PC-9 (cell line): ENCODE measurements at regions not wholly inside any gene's neighbourhood (a gene's known extent, or its start where the extent isn't known, plus 50 kb on each side); places are given as distances from the start of the nearest gene placed in this dataset.

Experiments
- BruUV-seq: library from RNA; stranded (reverse); fragments of 400-500 nt; replicated peaks from 2 replicates; lab custom pipeline; 2021; lab: Mats Ljungman, UMichigan
- CTCF ChIA-PET: fragments of 300-600 bp; sonication (Branson Sonifier 250); formaldehyde crosslinking; loops from one replicate; lab custom pipeline; 2022; ENCODE audit warnings: antibody characterized with exemption; lab: Charles Lee
- POLR2A ChIA-PET: fragments of 300-600 bp; sonication (Branson Sonifier 250); formaldehyde crosslinking; loops from one replicate; lab custom pipeline; 2022; ENCODE audit warnings: antibody characterized with exemption; ENCODE audit not compliant: unreplicated experiment; lab: Charles Lee
- DNase-seq, 2 experiments: peaks; one replicate each; pipeline versions ENCODE4 v3.0.0 to v3.0.0-alpha.2; 2015 to 2022; ENCODE audit warnings: mixed read lengths in 1 of 2
- H2AFZ ChIP-seq: fragments of 200-600 bp; sonication (generic); 2 replicates; pipeline ENCODE4 v1.8.1; 2017; ENCODE audit warnings: antibody characterized with exemption
- H3F3A ChIP-seq: fragments of 200-600 bp; sonication (generic); 2 replicates; pipeline ENCODE4 v1.8.1; 2017; ENCODE audit warnings: antibody characterized with exemption, mild to moderate bottlenecking, low read depth; ENCODE audit not compliant: insufficient read depth
- H3K27ac ChIP-seq: fragments of 200-600 bp; sonication (generic); 2 replicates; pipeline ENCODE4 v1.6.1; 2016; ENCODE audit warnings: mixed run types
- H3K27me3 ChIP-seq: fragments of 200-600 bp; sonication (generic); 2 replicates; pipeline ENCODE4 v1.6.1; 2016; ENCODE audit warnings: low read depth, mixed run types; ENCODE audit not compliant: insufficient read depth
- H3K36me3 ChIP-seq: fragments of 200-600 bp; sonication (generic); 2 replicates; pipeline ENCODE4 v1.6.1; 2016; ENCODE audit warnings: low read depth, mixed run types
- H3K4me1 ChIP-seq: fragments of 200-600 bp; sonication (generic); replicated peaks from 2 replicates; pipeline ENCODE4 v1.6.1; 2016; ENCODE audit warnings: mixed run types; ENCODE audit not compliant: insufficient read depth
- H3K4me2 ChIP-seq: fragments of 200-600 bp; sonication (generic); 2 replicates; pipeline ENCODE4 v1.6.1; 2017; ENCODE audit warnings: mixed run types
- H3K4me3 ChIP-seq: fragments of 200-600 bp; sonication (generic); 2 replicates; pipeline ENCODE4 v1.6.1; 2016; ENCODE audit warnings: mixed run types
- H3K79me2 ChIP-seq: fragments of 200-600 bp; sonication (generic); 2 replicates; pipeline ENCODE4 v1.6.1; 2017; ENCODE audit warnings: low read depth, mixed run types
- H3K9me2 ChIP-seq: fragments of 200-600 bp; sonication (generic); 2 replicates; pipeline ENCODE4 v1.8.1; 2017; ENCODE audit warnings: mild to moderate bottlenecking; ENCODE audit not compliant: insufficient read depth
- H3K9me3 ChIP-seq: fragments of 200-600 bp; sonication (generic); 2 replicates; pipeline ENCODE4 v1.8.1; 2016; ENCODE audit warnings: low read depth; ENCODE audit not compliant: insufficient read depth
- H4K20me1 ChIP-seq: fragments of 200-600 bp; sonication (generic); 2 replicates; pipeline ENCODE4 v1.8.1; 2017; ENCODE audit not compliant: insufficient read depth
- EZH2 ChIP-seq: fragments of 200-600 bp; sonication (generic); IDR thresholded peaks from 2 replicates; pipeline ENCODE4 v1.8.0; 2017; ENCODE audit warnings: antibody characterized with exemption, low read depth
- intact Hi-C: fragments of 100-400 bp; cut with micrococcal nuclease; formaldehyde crosslinking; loops from one replicate; pipeline ENCODE4 v1.10.0; 2022; ENCODE audit not compliant: unreplicated experiment
- TF ChIP-seq, protein P1 (sequence below): fragments of 200-600 bp; sonication (generic); conservative IDR thresholded peaks from 2 replicates; pipeline ENCODE4 v1.6.1; 2017; ENCODE audit warnings: mixed run types, antibody characterized with exemption, mild to moderate bottlenecking, moderate library complexity

DNA sequence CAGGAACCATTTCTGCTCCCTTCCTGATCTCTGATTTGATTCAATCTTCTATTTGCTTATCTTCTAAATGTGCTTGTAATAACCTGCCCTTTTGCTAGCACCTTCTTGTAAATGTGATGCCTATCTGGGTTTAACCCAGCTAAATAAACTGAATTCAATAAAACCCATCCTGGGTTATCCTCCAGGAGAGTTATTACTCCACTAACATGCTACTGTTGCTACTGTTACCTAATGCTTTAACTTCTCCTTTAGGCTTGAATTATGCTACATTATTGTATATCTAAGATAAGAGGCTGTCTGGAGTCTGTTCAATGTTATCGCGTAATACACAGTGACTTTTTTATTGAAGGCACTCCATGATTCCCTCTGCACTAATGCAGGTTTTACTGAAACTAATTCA is 206.5 kb upstream of the CTAGE1 start:
- no peak for DNase-seq
- Histone ChIP-seq H3K4me3 (no peak overlapping the region), H2AFZ (no peak overlapping the region), H3K79me2 (no peaks in the 10 kb centered on the region), H3K36me3 (no peaks in the 10 kb centered on the region), H3K9me3 (no peaks in the 10 kb centered on the region), H3K27ac (no peak overlapping the region), H3K27me3 (no peaks in the 10 kb centered on the region), H3K4me2 (no peak overlapping the region), H4K20me1 (no peaks in the 10 kb centered on the region), H3F3A (no peaks in the 10 kb centered on the region), H3K4me1 (no peaks in the 10 kb centered on the region), H3K9me2 (no peaks in the 10 kb centered on the region)
- ChIA-PET CTCF (no interaction called here), POLR2A (no interaction called here)
- TF ChIP-seq EZH2, result no peak
- TF ChIP-seq, protein P1, sequence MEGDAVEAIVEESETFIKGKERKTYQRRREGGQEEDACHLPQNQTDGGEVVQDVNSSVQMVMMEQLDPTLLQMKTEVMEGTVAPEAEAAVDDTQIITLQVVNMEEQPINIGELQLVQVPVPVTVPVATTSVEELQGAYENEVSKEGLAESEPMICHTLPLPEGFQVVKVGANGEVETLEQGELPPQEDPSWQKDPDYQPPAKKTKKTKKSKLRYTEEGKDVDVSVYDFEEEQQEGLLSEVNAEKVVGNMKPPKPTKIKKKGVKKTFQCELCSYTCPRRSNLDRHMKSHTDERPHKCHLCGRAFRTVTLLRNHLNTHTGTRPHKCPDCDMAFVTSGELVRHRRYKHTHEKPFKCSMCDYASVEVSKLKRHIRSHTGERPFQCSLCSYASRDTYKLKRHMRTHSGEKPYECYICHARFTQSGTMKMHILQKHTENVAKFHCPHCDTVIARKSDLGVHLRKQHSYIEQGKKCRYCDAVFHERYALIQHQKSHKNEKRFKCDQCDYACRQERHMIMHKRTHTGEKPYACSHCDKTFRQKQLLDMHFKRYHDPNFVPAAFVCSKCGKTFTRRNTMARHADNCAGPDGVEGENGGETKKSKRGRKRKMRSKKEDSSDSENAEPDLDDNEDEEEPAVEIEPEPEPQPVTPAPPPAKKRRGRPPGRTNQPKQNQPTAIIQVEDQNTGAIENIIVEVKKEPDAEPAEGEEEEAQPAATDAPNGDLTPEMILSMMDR, result no peak
- intact Hi-C loops, result no loop called here
- BruUV-seq, result no TSS peak

- no peaks in the 10 kb centered on the region for H3K4me1 ChIP-seq
- no peak for DNase-seq
- no peaks in the 10 kb centered on the region for H3K9me2 ChIP-seq
- ChIA-PET CTCF (no interaction called here), POLR2A (no interaction called here)
- no peak overlapping the region for H3K4me3 ChIP-seq
- TF ChIP-seq EZH2, result no peak
- TF ChIP-seq, protein P1, result no peak
- no peaks in the 10 kb centered on the region for H3K9me3 ChIP-seq
- H3K79me2 ChIP-seq, result no peaks in the 10 kb centered on the region
- no TSS peak for BruUV-seq
- intact Hi-C loops, result no loop called here
- no peaks in the 10 kb centered on the region for H3F3A ChIP-seq
- H2AFZ ChIP-seq, result no peak overlapping the region
- H4K20me1 ChIP-seq, result no peaks in the 10 kb centered on the region
- no peak overlapping the region for H3K27ac ChIP-seq
- H3K36me3 ChIP-seq, result no peaks in the 10 kb centered on the region
- no peaks in the 10 kb centered on the region for H3K27me3 ChIP-seq
- no peak overlapping the region for H3K4me2 ChIP-seq
Measured at GRCh38 chr18:22625406-22625805, 207.7 kb upstream of the CTAGE1 start.

DNA sequence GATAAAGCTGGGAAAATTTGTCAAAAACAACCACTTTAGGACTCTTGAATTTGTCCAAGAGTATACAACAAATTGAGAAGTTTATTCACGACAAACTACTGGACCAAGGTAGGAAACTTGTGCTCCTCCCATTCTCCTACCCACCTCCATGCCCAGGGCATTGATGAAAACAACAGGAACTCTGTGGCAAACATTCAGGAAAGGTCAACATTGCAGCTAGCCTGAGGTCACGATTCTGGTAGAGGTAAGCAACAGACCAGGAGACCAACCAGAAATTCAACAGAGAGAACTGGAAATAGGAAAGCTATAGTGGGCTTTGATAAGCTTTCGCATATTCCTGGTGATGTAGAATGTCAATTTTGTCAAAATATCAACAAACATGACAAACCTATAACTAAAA is 209.1 kb upstream of the CTAGE1 start:
- Histone ChIP-seq H3K4me1 (no peaks in the 10 kb centered on the region), H4K20me1 (no peaks in the 10 kb centered on the region), H3K4me2 (no peak overlapping the region), H3K27me3 (no peaks in the 10 kb centered on the region), H2AFZ (no peak overlapping the region), H3K36me3 (no peaks in the 10 kb centered on the region), H3K27ac (no peak overlapping the region), H3F3A (no peaks in the 10 kb centered on the region), H3K4me3 (no peak overlapping the region), H3K79me2 (no peaks in the 10 kb centered on the region), H3K9me3 (no peaks in the 10 kb centered on the region), H3K9me2 (no peaks in the 10 kb centered on the region)
- CTCF ChIA-PET, result no interaction called here
- no TSS peak for BruUV-seq
- POLR2A ChIA-PET, result interaction anchor here (0.6 kb wide), 1 partner anchor 575 kb away, joined by 5 read pairs; no protein-coding TSS in a partner anchor
- DNase-seq, result no peak
- no peak for TF ChIP-seq EZH2
- TF ChIP-seq, protein P1, result no peak
- intact Hi-C loops, result no loop called here
